ENCODE measurements at regions not wholly inside any gene's neighbourhood (a gene's known extent, or its start where the extent isn't known, plus 50 kb on each side); places are given as distances from the start of the nearest gene placed in this dataset.

DNA sequence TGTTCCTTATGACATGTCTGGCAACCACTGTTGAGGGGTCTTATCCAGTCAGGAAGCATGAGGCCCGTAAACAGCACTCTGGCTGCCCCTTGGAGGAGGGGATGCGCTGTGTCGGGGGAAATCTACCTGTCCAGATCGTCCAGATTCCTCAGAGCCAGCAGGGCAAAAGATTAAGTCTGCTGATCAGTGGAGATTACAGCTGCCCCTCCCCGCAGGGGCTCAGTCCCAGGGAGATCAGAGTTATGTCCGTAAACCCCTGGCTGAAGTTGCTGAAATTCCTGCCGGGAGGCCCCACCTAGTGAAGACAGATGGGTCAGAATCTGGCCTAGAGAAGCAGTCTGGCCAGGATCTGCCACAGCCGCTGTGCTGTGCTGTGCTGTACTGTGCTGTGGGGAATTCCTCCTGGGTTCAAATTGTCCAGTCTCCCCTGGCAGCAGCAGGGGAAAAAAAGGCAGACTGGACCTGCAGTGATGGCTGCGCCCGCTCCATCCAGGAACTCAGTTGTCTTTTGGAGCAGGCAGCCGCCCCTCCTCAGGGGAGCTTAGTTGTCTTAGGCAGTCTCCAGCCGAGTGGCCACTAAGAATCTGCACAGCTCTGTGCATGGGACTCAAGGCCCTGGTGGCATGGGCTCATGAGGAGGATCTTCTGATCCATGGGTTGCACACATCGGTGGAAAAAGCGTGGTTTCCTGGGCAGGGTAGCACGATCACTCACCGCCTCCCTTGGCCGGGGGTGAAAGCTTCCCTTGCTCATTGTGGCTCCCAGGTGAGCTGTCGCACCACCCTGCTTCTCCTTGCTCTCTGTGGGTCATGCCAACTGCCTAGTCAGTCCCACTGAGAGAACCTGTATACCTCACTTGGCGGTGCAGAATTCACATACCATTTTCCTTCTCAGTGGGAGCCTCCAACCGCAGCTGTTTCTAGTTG lies 1368.8 kb upstream of the ADGRB3 start:
- Mint-ChIP-seq H3K9me3 (ENCODE audit: insufficient read depth) (peaks cover 3% of the 10 kb centered on the region), H3K4me1 (ENCODE audit: low read depth) (no peaks in the 10 kb centered on the region), H3K4me3 (no peak overlapping the region), H3K36me3 (ENCODE audit: low read depth) (no peaks in the 10 kb centered on the region), H3K27me3 (ENCODE audit: low read depth) (no peaks in the 10 kb centered on the region), H3K27ac (no peak overlapping the region)
- ChIA-PET CTCF (no interaction called here), POLR2A (no interaction called here)
- DNase-seq (no peak), ATAC-seq (no peak)

DNA sequence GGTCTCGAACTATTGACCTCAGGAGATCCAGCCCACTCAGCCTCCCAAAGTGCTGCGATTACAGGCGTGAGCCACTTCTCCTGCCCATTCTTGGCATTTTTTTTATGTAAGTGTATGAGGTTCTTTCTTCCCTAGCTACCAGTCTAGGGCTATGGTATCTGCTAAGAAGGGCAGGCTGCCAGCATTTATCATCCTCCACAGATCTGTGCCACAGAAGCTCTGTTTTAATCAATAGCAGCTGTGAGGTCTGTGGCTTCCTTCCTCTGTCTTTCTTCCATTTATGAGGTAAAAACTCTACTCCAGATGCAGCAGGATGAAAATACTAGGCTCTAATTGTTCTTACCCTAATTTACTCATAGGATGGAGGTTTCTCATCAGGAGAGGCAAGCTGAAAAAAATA lies 1382.4 kb upstream of the ADGRB3 start:
- no peak for DNase-seq
- Mint-ChIP-seq H3K9me3 (ENCODE audit: insufficient read depth) (peaks cover 30% of the 10 kb centered on the region), H3K4me3 (no peak overlapping the region), H3K36me3 (ENCODE audit: low read depth) (no peaks in the 10 kb centered on the region), H3K4me1 (ENCODE audit: low read depth) (no peaks in the 10 kb centered on the region), H3K27ac (no peak overlapping the region), H3K27me3 (ENCODE audit: low read depth) (no peaks in the 10 kb centered on the region)
- CTCF ChIA-PET, result no interaction called here
- POLR2A ChIA-PET, result no interaction called here
- no peak for ATAC-seq

DNA sequence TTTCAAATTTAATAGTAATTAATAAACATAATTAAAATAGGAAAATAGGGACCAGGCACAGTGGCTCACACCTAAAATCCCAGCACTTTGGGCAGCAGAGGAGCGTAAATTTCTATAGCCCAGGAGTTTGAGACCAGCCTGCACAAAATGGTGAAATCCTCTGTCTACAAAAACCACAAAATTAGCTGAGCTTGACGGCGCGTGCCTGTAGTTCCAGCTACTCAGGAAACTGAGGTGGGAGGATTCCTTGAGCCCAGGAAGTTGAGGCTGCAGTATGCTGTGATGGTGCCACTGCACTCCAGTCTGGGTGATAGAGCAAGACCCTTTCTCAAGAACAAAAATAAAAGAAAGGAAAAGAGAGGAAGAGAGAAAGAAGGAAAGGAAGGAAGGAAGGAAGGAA lies 1387.0 kb upstream of the ADGRB3 start:
- Mint-ChIP-seq H3K27ac (no peak overlapping the region), H3K9me3 (ENCODE audit: insufficient read depth) (peaks cover 16% of the 10 kb centered on the region), H3K4me1 (ENCODE audit: low read depth) (no peaks in the 10 kb centered on the region), H3K4me3 (no peak overlapping the region), H3K27me3 (ENCODE audit: low read depth) (no peaks in the 10 kb centered on the region), H3K36me3 (ENCODE audit: low read depth) (no peaks in the 10 kb centered on the region)
- ChIA-PET CTCF (no interaction called here), POLR2A (no interaction called here)
- DNase-seq, result no peak
- no peak for ATAC-seq

DNA sequence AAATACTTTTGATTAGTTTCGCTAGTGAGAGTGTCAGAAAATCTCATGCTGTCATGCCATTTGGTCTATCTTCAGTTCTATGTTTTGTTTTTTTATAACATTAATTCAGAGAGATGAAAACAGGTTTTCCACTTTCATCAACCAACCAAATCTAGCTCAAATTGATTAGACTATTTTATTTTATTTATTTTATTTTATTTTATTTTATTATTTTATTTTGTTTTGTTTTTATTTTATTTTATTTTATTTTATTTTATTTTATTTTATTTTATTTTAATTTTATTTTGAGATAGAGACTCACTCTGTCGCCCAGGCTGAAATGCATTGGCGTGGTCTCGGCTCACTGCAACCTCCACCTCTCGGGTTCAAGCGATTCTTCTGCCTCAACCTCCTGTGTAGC lies 1391.0 kb upstream of the ADGRB3 start:
- CTCF ChIA-PET, result no interaction called here
- no peak for DNase-seq
- ATAC-seq, result no peak
- Mint-ChIP-seq H3K27me3 (ENCODE audit: low read depth) (no peaks in the 10 kb centered on the region), H3K36me3 (ENCODE audit: low read depth) (no peaks in the 10 kb centered on the region), H3K9me3 (ENCODE audit: insufficient read depth) (no peaks in the 10 kb centered on the region), H3K27ac (no peak overlapping the region), H3K4me3 (no peak overlapping the region), H3K4me1 (ENCODE audit: low read depth) (no peaks in the 10 kb centered on the region)
- POLR2A ChIA-PET, result no interaction called here

DNA sequence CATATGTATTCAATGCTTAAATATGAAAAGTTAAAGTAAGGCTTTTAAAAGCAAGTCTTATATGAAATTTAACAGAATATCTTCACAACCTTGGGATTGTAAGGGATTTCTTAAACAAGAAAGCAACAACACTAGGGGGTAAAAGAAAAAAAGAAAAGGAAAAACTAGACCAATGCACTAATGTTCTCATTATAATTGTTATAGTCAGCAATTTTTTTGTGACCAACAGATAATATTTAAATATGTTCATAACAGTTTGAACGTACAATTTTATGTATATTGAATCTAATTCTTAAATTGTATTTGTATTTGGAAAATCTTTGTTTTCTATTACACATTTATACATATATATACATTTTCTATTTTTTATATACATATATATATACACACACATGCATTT lies 1397.8 kb upstream of the ADGRB3 start:
- Mint-ChIP-seq H3K9me3 (ENCODE audit: insufficient read depth) (no peaks in the 10 kb centered on the region), H3K27ac (no peak overlapping the region), H3K36me3 (ENCODE audit: low read depth) (no peaks in the 10 kb centered on the region), H3K4me1 (ENCODE audit: low read depth) (no peaks in the 10 kb centered on the region), H3K27me3 (ENCODE audit: low read depth) (no peaks in the 10 kb centered on the region), H3K4me3 (no peak overlapping the region)
- no peak for DNase-seq
- ChIA-PET CTCF (no interaction called here), POLR2A (no interaction called here)
- ATAC-seq, result no peak

DNA sequence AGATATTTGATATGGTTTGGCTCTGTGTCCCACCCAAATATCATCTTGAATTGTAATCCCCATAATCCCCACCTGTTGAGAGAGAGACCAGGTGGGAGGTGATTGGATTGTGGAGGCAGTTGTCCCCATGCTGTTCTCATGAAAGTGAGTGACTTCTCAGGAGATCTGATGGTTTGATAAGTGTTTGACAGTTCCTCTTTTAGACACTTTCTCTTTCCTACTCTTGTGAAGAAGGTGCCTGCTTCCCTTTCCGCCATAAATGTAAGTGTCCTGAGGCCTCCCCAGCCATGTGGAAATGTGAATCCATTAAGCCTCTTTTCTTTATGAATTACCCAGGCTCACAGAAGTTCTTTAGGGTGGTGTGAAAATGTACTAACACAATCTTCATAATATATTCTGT lies 1404.0 kb upstream of the ADGRB3 start:
- Mint-ChIP-seq H3K36me3 (ENCODE audit: low read depth) (no peaks in the 10 kb centered on the region), H3K4me3 (no peak overlapping the region), H3K4me1 (ENCODE audit: low read depth) (no peaks in the 10 kb centered on the region), H3K9me3 (ENCODE audit: insufficient read depth) (peaks cover 11% of the 10 kb centered on the region), H3K27me3 (ENCODE audit: low read depth) (no peaks in the 10 kb centered on the region), H3K27ac (no peak overlapping the region)
- no peak for DNase-seq
- ChIA-PET POLR2A (no interaction called here), CTCF (no interaction called here)
- ATAC-seq, result no peak

DNA sequence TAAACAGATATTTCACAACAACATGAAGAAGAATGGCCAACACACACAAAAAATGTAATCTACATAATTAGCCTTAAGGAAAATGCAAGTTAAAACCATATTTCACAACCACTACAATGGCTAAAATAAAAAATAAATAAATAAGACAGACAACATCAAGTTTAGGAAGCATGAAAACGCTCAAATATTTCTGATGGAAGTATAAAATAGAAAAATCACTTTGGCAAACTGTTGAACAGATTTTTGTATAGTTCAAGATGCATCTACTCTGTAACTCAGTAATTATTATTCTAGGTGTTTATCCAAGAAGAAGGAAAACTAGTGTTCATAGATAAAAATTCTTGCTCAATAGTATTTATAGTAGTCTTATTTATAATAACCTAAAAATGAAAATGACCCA lies 1410.1 kb upstream of the ADGRB3 start:
- H3K4me1 Mint-ChIP-seq (ENCODE audit: low read depth), result no peaks in the 10 kb centered on the region
- no peak overlapping the region for H3K27ac Mint-ChIP-seq
- DNase-seq (no peak), ATAC-seq (no peak)
- no peak overlapping the region for H3K4me3 Mint-ChIP-seq
- H3K36me3 Mint-ChIP-seq (ENCODE audit: low read depth), result no peaks in the 10 kb centered on the region
- H3K27me3 Mint-ChIP-seq (ENCODE audit: low read depth), result no peaks in the 10 kb centered on the region
- H3K9me3 Mint-ChIP-seq (ENCODE audit: insufficient read depth), result peaks cover 17% of the 10 kb centered on the region
- ChIA-PET POLR2A (no interaction called here), CTCF (no interaction called here)

DNA sequence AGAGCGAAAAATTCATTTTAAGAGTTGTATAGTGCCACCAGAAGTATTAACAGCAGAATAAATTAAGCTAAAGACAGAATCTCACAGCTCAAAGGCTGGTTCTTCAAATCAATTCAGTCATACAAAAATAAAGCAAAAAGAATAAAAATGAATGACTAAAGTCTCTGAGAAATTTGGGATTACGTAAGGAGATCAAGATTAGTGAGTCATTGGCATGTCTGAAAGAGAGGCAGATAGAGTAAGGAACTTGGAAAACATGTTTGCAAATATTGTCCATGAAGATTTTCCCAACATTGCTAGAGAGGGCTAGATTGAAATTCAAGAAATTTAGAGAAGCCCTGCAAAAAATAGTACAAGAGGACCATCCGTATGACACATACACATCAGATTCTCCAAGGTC lies 1413.9 kb upstream of the ADGRB3 start:
- Mint-ChIP-seq H3K27ac (no peak overlapping the region), H3K4me3 (no peak overlapping the region), H3K4me1 (ENCODE audit: low read depth) (no peaks in the 10 kb centered on the region), H3K9me3 (ENCODE audit: insufficient read depth) (peaks cover 8% of the 10 kb centered on the region), H3K36me3 (ENCODE audit: low read depth) (no peaks in the 10 kb centered on the region), H3K27me3 (ENCODE audit: low read depth) (no peaks in the 10 kb centered on the region)
- POLR2A ChIA-PET, result no interaction called here
- ATAC-seq, result no peak
- CTCF ChIA-PET, result no interaction called here
- DNase-seq, result no peak

DNA sequence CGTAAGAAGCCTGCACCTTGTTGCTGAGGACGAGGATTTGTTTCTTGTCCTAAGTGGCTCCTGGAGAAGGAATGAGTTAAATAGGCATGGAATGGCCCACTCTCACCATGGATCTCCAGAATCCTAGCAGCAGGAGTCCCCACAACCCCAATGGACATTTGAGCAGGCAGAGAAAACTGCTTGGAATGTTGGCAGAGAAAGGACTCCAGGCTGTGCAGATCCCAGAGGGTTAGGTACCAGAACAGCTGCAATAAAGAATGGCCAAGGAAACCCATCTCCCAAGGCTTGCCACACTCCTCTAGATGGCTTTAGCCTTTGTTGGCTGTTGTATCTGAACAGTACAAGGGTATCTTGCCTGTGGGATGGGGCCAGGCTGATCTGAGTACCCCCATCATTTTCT lies 1415.7 kb upstream of the ADGRB3 start:
- DNase-seq, result no peak
- Mint-ChIP-seq H3K9me3 (ENCODE audit: insufficient read depth) (peaks cover 6% of the 10 kb centered on the region), H3K4me1 (ENCODE audit: low read depth) (no peaks in the 10 kb centered on the region), H3K27ac (no peak overlapping the region), H3K27me3 (ENCODE audit: low read depth) (no peaks in the 10 kb centered on the region), H3K36me3 (ENCODE audit: low read depth) (no peaks in the 10 kb centered on the region), H3K4me3 (no peak overlapping the region)
- ChIA-PET CTCF (no interaction called here), POLR2A (no interaction called here)
- ATAC-seq, result no peak

DNA sequence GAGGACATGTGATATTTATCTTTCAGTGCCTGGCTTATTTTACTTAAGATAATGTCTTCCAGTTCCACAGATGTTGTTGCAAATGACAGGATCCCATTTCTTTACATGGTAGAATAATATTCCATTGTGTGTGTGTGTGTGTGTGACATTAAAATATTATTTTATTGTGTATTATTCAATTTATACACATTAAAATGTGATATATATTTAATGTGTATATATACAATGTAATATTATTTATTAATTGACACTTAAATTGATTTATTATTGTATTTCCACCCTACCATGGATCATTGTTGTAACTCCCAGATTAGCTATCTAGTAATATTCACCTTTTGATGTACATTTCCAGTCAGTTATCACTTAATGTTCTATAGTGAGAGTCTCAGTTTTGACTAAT lies 1422.5 kb upstream of the ADGRB3 start:
- DNase-seq (no peak), ATAC-seq (no peak)
- H3K27me3 Mint-ChIP-seq (ENCODE audit: low read depth), result no peaks in the 10 kb centered on the region
- no peak overlapping the region for H3K27ac Mint-ChIP-seq
- POLR2A ChIA-PET, result no interaction called here
- CTCF ChIA-PET, result no interaction called here
- H3K36me3 Mint-ChIP-seq (ENCODE audit: low read depth), result no peaks in the 10 kb centered on the region
- no peak overlapping the region for H3K4me3 Mint-ChIP-seq
- no peaks in the 10 kb centered on the region for H3K4me1 Mint-ChIP-seq (ENCODE audit: low read depth)
- H3K9me3 Mint-ChIP-seq (ENCODE audit: insufficient read depth), result peaks cover 7% of the 10 kb centered on the region

DNA sequence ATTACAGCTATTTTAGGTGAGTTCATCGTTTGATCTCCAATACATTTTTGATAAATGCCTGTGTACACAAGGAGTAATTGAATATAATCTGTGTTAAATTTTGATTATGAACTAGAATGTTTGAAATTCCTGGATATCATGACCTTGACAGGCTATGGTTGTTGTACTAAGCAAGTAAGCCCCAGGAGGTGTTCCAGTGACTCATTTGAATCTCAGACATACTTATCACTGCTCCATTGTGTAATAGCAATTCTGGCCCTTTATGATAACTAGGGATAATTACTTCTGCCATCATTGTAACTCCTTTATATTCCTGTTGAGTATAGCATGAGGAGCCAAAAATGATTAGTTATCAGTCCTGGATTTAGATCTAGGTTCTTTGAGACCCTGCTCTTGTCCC lies 1424.6 kb upstream of the ADGRB3 start:
- Mint-ChIP-seq H3K27ac (no peak overlapping the region), H3K9me3 (ENCODE audit: insufficient read depth) (peaks cover 17% of the 10 kb centered on the region), H3K4me1 (ENCODE audit: low read depth) (no peaks in the 10 kb centered on the region), H3K4me3 (no peak overlapping the region), H3K27me3 (ENCODE audit: low read depth) (no peaks in the 10 kb centered on the region), H3K36me3 (ENCODE audit: low read depth) (no peaks in the 10 kb centered on the region)
- CTCF ChIA-PET, result no interaction called here
- POLR2A ChIA-PET, result no interaction called here
- DNase-seq (no peak), ATAC-seq (no peak)

DNA sequence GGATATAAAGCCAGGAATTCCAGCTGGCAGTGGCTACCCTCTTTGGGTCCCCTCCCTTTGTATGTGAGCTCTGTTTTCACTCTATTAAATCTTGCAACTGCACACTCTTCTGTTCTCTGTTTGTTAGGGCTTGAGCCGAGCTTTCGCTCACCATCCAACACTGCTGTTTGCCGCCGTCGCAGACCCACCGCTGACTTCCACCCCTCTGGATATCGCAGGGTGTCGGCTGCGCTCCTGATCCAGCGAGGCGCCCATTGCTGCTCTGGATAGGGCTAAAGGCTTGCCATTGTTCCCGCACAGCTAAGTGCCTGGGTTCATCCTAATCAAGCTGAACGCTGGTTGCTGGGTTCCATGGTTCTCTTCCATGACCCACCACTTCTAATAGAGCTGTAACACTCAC lies 1433.5 kb upstream of the ADGRB3 start:
- ChIA-PET CTCF (no interaction called here), POLR2A (no interaction called here)
- H3K27ac Mint-ChIP-seq, result no peak overlapping the region
- no peak for DNase-seq
- no peak overlapping the region for H3K4me3 Mint-ChIP-seq
- no peaks in the 10 kb centered on the region for H3K4me1 Mint-ChIP-seq (ENCODE audit: low read depth)
- ATAC-seq, result no peak
- no peaks in the 10 kb centered on the region for H3K36me3 Mint-ChIP-seq (ENCODE audit: low read depth)
- peaks cover 9% of the 10 kb centered on the region for H3K9me3 Mint-ChIP-seq (ENCODE audit: insufficient read depth)
- H3K27me3 Mint-ChIP-seq (ENCODE audit: low read depth), result no peaks in the 10 kb centered on the region
